Testis (tissue), 2 donors: ENCODE measurements at regions not wholly inside any gene's neighbourhood (a gene's known extent, or its start where the extent isn't known, plus 50 kb on each side); places are given as distances from the start of the nearest gene placed in this dataset.

Experiments
- POLR2A ChIP-seq: fragments of 450-650 bp; IDR thresholded peaks from one replicate; pipeline ENCODE4 v1.6.1; 2017; ENCODE audit warnings: antibody characterized with exemption, mild to moderate bottlenecking, moderate library complexity
- TF ChIP-seq, protein P1 (sequence below), 3 experiments: fragments of 450-650 bp in 2 of 3; fragments of 200-600 bp in 1 of 3; sonication (generic) in 1 of 3; IDR thresholded peaks; one replicate each; pipeline ENCODE4 v1.5.1; 2016 to 2019; ENCODE audit warnings: antibody characterized with exemption in 3 of 3, mild to moderate bottlenecking in 2 of 3, moderate library complexity in 1 of 3

- TF ChIP-seq, protein P1, sequence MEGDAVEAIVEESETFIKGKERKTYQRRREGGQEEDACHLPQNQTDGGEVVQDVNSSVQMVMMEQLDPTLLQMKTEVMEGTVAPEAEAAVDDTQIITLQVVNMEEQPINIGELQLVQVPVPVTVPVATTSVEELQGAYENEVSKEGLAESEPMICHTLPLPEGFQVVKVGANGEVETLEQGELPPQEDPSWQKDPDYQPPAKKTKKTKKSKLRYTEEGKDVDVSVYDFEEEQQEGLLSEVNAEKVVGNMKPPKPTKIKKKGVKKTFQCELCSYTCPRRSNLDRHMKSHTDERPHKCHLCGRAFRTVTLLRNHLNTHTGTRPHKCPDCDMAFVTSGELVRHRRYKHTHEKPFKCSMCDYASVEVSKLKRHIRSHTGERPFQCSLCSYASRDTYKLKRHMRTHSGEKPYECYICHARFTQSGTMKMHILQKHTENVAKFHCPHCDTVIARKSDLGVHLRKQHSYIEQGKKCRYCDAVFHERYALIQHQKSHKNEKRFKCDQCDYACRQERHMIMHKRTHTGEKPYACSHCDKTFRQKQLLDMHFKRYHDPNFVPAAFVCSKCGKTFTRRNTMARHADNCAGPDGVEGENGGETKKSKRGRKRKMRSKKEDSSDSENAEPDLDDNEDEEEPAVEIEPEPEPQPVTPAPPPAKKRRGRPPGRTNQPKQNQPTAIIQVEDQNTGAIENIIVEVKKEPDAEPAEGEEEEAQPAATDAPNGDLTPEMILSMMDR (IDR thresholded peaks at IDR 0.05), result no peak
- TF ChIP-seq POLR2A, result no peak
Measured at GRCh38 chr14:84694161-84694560, 835.8 kb upstream of the FLRT2 start.
